Endothelial cell of umbilical vein (primary cell): ENCODE measurements at regions not wholly inside any gene's neighbourhood (a gene's known extent, or its start where the extent isn't known, plus 50 kb on each side); places are given as distances from the start of the nearest gene placed in this dataset.

Experiments used
- BruUV-seq: library from RNA; stranded (reverse); fragments of 400-500 nt; replicated peaks from 2 replicates; lab custom pipeline; 2021; lab: Mats Ljungman, UMichigan
- CTCF ChIA-PET: fragments of 300-600, 350-600 bp; sonication (Branson Sonifier 250); formaldehyde crosslinking; loops from one replicate; lab custom pipeline; 2021; ENCODE audit warnings: antibody characterized with exemption, inconsistent platforms; lab: Charles Lee
- POLR2A ChIA-PET: fragments of 300-600, 350-600 bp; sonication (Branson Sonifier 250); formaldehyde crosslinking; loops from one replicate; lab custom pipeline; 2021; ENCODE audit warnings: antibody characterized with exemption, inconsistent platforms; lab: Charles Lee
- DNase-seq: peaks from one replicate; pipeline ENCODE4 v3.0.0-alpha.2; 2011; ENCODE audit warnings: low read depth, low spot score
- FAIRE-seq: peaks from 2 replicates; lab custom pipeline; 2011; peaks lifted over from hg19 to GRCh38; lab: Jason Lieb, UNC
- H2AFZ ChIP-seq: 2 replicates; pipeline ENCODE4 v1.6.0; 2012; ENCODE audit warnings: low read depth, low read length, control low read depth, inconsistent platforms
- H3K27ac ChIP-seq: 2 replicates; pipeline ENCODE4 v1.5.1; 2011; ENCODE audit warnings: low read depth, mild to moderate bottlenecking, control low read depth, low read length, moderate library complexity; ENCODE audit not compliant: insufficient read depth
- H3K27me3 ChIP-seq, 2 experiments: 2 replicates each; pipeline versions ENCODE4 v1.6.0 to v1.6.1; 2011; ENCODE audit warnings: low read length in 2 of 2, mixed read lengths in 1 of 2; ENCODE audit not compliant: control insufficient read depth in 2 of 2, insufficient read depth in 2 of 2
- H3K36me3 ChIP-seq, 2 experiments: 2 replicates in 1 of 2; 3 replicates in 1 of 2; pipeline ENCODE4 v1.5.1; 2011; ENCODE audit warnings: low read length in 2 of 2, mild to moderate bottlenecking in 1 of 2, moderate library complexity in 1 of 2; ENCODE audit not compliant: control insufficient read depth in 2 of 2, insufficient read depth in 2 of 2; ENCODE audit errors: extremely low read depth in 1 of 2
- H3K4me1 ChIP-seq: 3 replicates; pipeline ENCODE4 v1.5.1; 2011; ENCODE audit warnings: mild to moderate bottlenecking, low read length; ENCODE audit not compliant: control insufficient read depth, insufficient read depth; ENCODE audit errors: extremely low read depth
- H3K4me2 ChIP-seq: 2 replicates; pipeline ENCODE4 v1.6.1; 2011; ENCODE audit warnings: low read length, control low read depth, mixed read lengths; ENCODE audit not compliant: insufficient read depth
- H3K4me3 ChIP-seq, 3 experiments: fragments of 200-600 bp in 1 of 3; sonication (generic), shearing (Covaris generic) in 1 of 3; replicated peaks in 1 of 3; 2 replicates each; pipeline ENCODE4 v1.5.1; 2011 to 2016; ENCODE audit warnings: control low read depth in 3 of 3, low read length in 3 of 3, mild to moderate bottlenecking in 2 of 3, inconsistent platforms in 1 of 3, low read depth in 1 of 3, moderate library complexity in 1 of 3; ENCODE audit not compliant: insufficient read depth in 1 of 3
- H3K79me2 ChIP-seq: 2 replicates; pipeline ENCODE4 v1.6.0; 2012; ENCODE audit warnings: low read length, inconsistent platforms; ENCODE audit not compliant: control insufficient read depth, insufficient read depth
- H3K9ac ChIP-seq: replicated peaks from 2 replicates; pipeline ENCODE3; 2011; ENCODE audit warnings: low read length, control low read depth; ENCODE audit not compliant: insufficient read depth; ENCODE audit errors: extremely low read depth
- H3K9me1 ChIP-seq: replicated peaks from 3 replicates; pipeline ENCODE4 v1.6.0; 2011; ENCODE audit warnings: mild to moderate bottlenecking, low read length; ENCODE audit not compliant: control insufficient read depth, insufficient read depth; ENCODE audit errors: extremely low read depth
- H3K9me3 ChIP-seq: replicated peaks from 2 replicates; pipeline ENCODE4 v1.5.1; 2012; ENCODE audit warnings: low read length, inconsistent platforms; ENCODE audit not compliant: control insufficient read depth, insufficient read depth
- H4K20me1 ChIP-seq: replicated peaks from 2 replicates; pipeline ENCODE3; 2011; ENCODE audit warnings: mild to moderate bottlenecking, low read length; ENCODE audit not compliant: control insufficient read depth, insufficient read depth; ENCODE audit errors: extremely low read depth
- EZH2 ChIP-seq: IDR thresholded peaks from 2 replicates; pipeline ENCODE4 v1.6.1; 2012; ENCODE audit warnings: borderline replicate concordance, low read depth, mild to moderate bottlenecking, moderate library complexity, low read length, inconsistent platforms; ENCODE audit not compliant: severe bottlenecking
- FOS ChIP-seq: IDR thresholded peaks from 2 replicates; pipeline ENCODE4 v1.6.1; 2011; ENCODE audit warnings: mild to moderate bottlenecking, low read length, moderate library complexity, borderline replicate concordance; ENCODE audit not compliant: insufficient read depth
- GATA2 ChIP-seq: IDR thresholded peaks from 2 replicates; pipeline ENCODE4 v1.7.0; 2011; ENCODE audit warnings: low read depth, mild to moderate bottlenecking, moderate library complexity, mixed read lengths, low read length; ENCODE audit not compliant: insufficient read length, insufficient read depth
- JUN ChIP-seq: IDR thresholded peaks from 2 replicates; pipeline ENCODE4 v1.6.1; 2011; ENCODE audit warnings: borderline replicate concordance, low read depth; ENCODE audit not compliant: insufficient read length, insufficient read depth
- MYC ChIP-seq: IDR thresholded peaks from one replicate; pipeline ENCODE4 v1.6.1; 2011; ENCODE audit warnings: mild to moderate bottlenecking, low read depth, low read length
- POLR2A ChIP-seq: IDR thresholded peaks from 2 replicates; pipeline ENCODE4 v1.6.1; 2012; ENCODE audit warnings: low read depth, mild to moderate bottlenecking, control low read depth, low read length
- POLR2AphosphoS5 ChIP-seq: IDR thresholded peaks from 2 replicates; pipeline ENCODE4 v1.6.1; 2012; ENCODE audit warnings: low read depth, mild to moderate bottlenecking, control low read depth, low read length, moderate library complexity; ENCODE audit not compliant: insufficient read depth
- dilution Hi-C: fragments of 300-500 bp; cut with MboI; formaldehyde crosslinking; loops from one replicate; pipeline ENCODE4 v1.15.0; 2019; ENCODE audit warnings: low sequenced_read_pairs; ENCODE audit not compliant: extremely low pct_ligation_motif_present
- intact Hi-C: fragments of 100-400 bp; cut with micrococcal nuclease; formaldehyde crosslinking; loops from one replicate; pipeline ENCODE4 v1.10.0; 2022
- TF ChIP-seq, protein P1 (sequence below): IDR thresholded peaks from 2 replicates; pipeline ENCODE4 v1.6.1; 2011; ENCODE audit not compliant: insufficient read depth, insufficient read length
- TF ChIP-seq, protein P2 (sequence below), 2 donors: IDR thresholded peaks; 1 replicate in 1 of 2; 2 replicates in 1 of 2; pipeline ENCODE4 v1.5.1; 2011; ENCODE audit warnings: low read length in 2 of 2, mild to moderate bottlenecking in 2 of 2, moderate library complexity in 2 of 2, control low read depth in 1 of 2, inconsistent platforms in 1 of 2, low read depth in 1 of 2; ENCODE audit not compliant: insufficient read depth in 1 of 2; ENCODE audit errors: extremely low read depth in 1 of 2

DNA sequence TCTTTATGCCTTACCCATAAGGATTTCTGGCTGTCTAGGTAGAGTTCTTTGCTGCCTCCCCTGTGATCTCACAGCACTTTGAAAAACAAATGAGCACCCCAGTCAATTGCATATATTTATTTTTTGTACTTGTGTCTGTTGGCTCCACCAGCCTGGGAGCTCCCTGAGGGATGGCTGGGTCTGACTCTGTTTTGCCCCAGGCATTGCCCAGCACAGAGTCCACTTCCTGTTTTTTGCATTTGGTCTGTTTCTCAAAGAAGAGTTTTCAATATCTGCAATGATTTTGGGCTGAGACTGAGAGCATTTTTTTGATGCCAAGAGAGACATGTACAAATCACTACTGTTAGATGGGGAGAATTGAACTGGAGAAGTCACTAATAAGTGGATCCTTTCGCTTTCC, 125.0 kb downstream of the FOXD2 start:
- no peak overlapping the region for H3K9ac ChIP-seq
- H2AFZ ChIP-seq = no peak overlapping the region
- DNase-seq (no peak), FAIRE-seq (no peak)
- no peak overlapping the region for H3K27ac ChIP-seq
- no peaks in the 10 kb centered on the region for H3K9me1 ChIP-seq
- peaks cover 3% of the 10 kb centered on the region in 2 experiments for H3K27me3 ChIP-seq
- no peaks in the 10 kb centered on the region for H3K36me3 ChIP-seq
- no peaks in the 10 kb centered on the region for H3K4me1 ChIP-seq
- dilution Hi-C loops = no loop called here
- H3K9me3 ChIP-seq = no peaks in the 10 kb centered on the region
- no peaks in the 10 kb centered on the region for H4K20me1 ChIP-seq
- no peak overlapping the region for H3K4me3 ChIP-seq
- intact Hi-C loops = no loop called here
- no TSS peak for BruUV-seq
- no peak for TF ChIP-seq MYC
- TF ChIP-seq JUN = no peak
- TF ChIP-seq EZH2 = no peak
- TF ChIP-seq, protein P1, sequence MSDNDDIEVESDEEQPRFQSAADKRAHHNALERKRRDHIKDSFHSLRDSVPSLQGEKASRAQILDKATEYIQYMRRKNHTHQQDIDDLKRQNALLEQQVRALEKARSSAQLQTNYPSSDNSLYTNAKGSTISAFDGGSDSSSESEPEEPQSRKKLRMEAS = no peak
- no peak for TF ChIP-seq POLR2AphosphoS5
- TF ChIP-seq, protein P2, sequence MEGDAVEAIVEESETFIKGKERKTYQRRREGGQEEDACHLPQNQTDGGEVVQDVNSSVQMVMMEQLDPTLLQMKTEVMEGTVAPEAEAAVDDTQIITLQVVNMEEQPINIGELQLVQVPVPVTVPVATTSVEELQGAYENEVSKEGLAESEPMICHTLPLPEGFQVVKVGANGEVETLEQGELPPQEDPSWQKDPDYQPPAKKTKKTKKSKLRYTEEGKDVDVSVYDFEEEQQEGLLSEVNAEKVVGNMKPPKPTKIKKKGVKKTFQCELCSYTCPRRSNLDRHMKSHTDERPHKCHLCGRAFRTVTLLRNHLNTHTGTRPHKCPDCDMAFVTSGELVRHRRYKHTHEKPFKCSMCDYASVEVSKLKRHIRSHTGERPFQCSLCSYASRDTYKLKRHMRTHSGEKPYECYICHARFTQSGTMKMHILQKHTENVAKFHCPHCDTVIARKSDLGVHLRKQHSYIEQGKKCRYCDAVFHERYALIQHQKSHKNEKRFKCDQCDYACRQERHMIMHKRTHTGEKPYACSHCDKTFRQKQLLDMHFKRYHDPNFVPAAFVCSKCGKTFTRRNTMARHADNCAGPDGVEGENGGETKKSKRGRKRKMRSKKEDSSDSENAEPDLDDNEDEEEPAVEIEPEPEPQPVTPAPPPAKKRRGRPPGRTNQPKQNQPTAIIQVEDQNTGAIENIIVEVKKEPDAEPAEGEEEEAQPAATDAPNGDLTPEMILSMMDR (IDR thresholded peaks at IDR 0.05; ENCODE audit: extremely low read depth in 1 of 2, insufficient read depth in 1 of 2, low read depth in 1 of 2, low read length in 2 of 2) = no peak
- TF ChIP-seq POLR2A = no peak
- no peak for TF ChIP-seq FOS
- TF ChIP-seq GATA2 = no peak
- H3K4me2 ChIP-seq = no peak overlapping the region
- POLR2A ChIA-PET = no interaction called here
- no peaks in the 10 kb centered on the region for H3K79me2 ChIP-seq
- CTCF ChIA-PET = no interaction called here
